OCI-LY7 (cell line): ENCODE measurements at regions not wholly inside any gene's neighbourhood (a gene's known extent, or its start where the extent isn't known, plus 50 kb on each side); places are given as distances from the start of the nearest gene placed in this dataset.

Experiments used
- BruUV-seq: library from RNA; stranded (reverse); fragments of 400-500 nt; replicated peaks from 2 replicates; lab custom pipeline; 2021; lab: Mats Ljungman, UMichigan
- CTCF ChIA-PET: fragments of 300-600 bp; sonication (Branson Sonifier 250); formaldehyde crosslinking; loops from one replicate; lab custom pipeline; 2022; ENCODE audit warnings: antibody characterized with exemption; ENCODE audit not compliant: unreplicated experiment; lab: Charles Lee
- POLR2A ChIA-PET: fragments of 300-600 bp; sonication (Branson Sonifier 250); formaldehyde crosslinking; loops from one replicate; lab custom pipeline; 2022; ENCODE audit warnings: antibody characterized with exemption; lab: Charles Lee
- DNase-seq: peaks from one replicate; pipeline ENCODE4 v3.0.0-alpha.2; 2015; ENCODE audit warnings: low spot score
- H2AFZ ChIP-seq: fragments of 200-600 bp; sonication (generic), shearing (Covaris generic); 2 replicates; pipeline ENCODE4 v1.6.1; 2014; ENCODE audit warnings: mild to moderate bottlenecking, antibody characterized with exemption, low read length, moderate library complexity
- H3K27ac ChIP-seq: fragments of 200-600 bp; sonication (generic); 2 replicates; pipeline ENCODE4 v1.5.1; 2014; ENCODE audit warnings: mixed run types, low read depth, mild to moderate bottlenecking, moderate library complexity, low read length, inconsistent platforms; ENCODE audit not compliant: poor library complexity, severe bottlenecking
- H3K36me3 ChIP-seq: fragments of 200-600 bp; sonication (generic); 2 replicates; pipeline ENCODE4 v1.6.1; 2014; ENCODE audit warnings: mild to moderate bottlenecking, antibody characterized with exemption, low read length, moderate library complexity, mixed read lengths; ENCODE audit not compliant: insufficient read depth
- H3K4me1 ChIP-seq: fragments of 200-600 bp; sonication (generic); 2 replicates; pipeline ENCODE4 v1.5.1; 2014; ENCODE audit warnings: mild to moderate bottlenecking, low read length; ENCODE audit not compliant: insufficient read depth, poor library complexity, severe bottlenecking
- H3K4me2 ChIP-seq: fragments of 200-600 bp; sonication (generic); 2 replicates; pipeline ENCODE4 v1.6.1; 2014; ENCODE audit warnings: mild to moderate bottlenecking, low read length
- H3K4me3 ChIP-seq: fragments of 200-600 bp; sonication (generic); 2 replicates; pipeline ENCODE4 v1.5.1; 2014; ENCODE audit warnings: mild to moderate bottlenecking, low read depth, low read length; ENCODE audit not compliant: poor library complexity, severe bottlenecking
- H3K79me2 ChIP-seq: fragments of 200-600 bp; sonication (generic); 2 replicates; pipeline ENCODE4 v1.6.1; 2016; ENCODE audit warnings: low read depth, mild to moderate bottlenecking, low read length, moderate library complexity, mixed read lengths; ENCODE audit not compliant: insufficient read depth
- H3K9me2 ChIP-seq: fragments of 200-600 bp; sonication (generic); 2 replicates; pipeline ENCODE4 v1.6.1; 2016; ENCODE audit warnings: mild to moderate bottlenecking, low read length, mixed read lengths; ENCODE audit not compliant: insufficient read depth
- H3K9me3 ChIP-seq: fragments of 200-600 bp; sonication (generic); 2 replicates; pipeline ENCODE4 v1.6.1; 2014; ENCODE audit warnings: mild to moderate bottlenecking, mixed run types, low read length, mixed read lengths
- H4K20me1 ChIP-seq: fragments of 200-600 bp; sonication (generic); 2 replicates; pipeline ENCODE4 v1.6.1; 2014; ENCODE audit warnings: mild to moderate bottlenecking, antibody characterized with exemption, low read length, moderate library complexity, mixed read lengths; ENCODE audit not compliant: insufficient read depth
- CTCF ChIP-seq: fragments of 200-600 bp; sonication (generic); conservative IDR thresholded peaks from 2 replicates; pipeline ENCODE4 v1.5.1; 2014; ENCODE audit warnings: mild to moderate bottlenecking, antibody characterized with exemption, low read length, moderate library complexity, mixed read lengths
- EZH2phosphoT487 ChIP-seq: fragments of 200-600 bp; sonication (generic); IDR thresholded peaks from 2 replicates; pipeline ENCODE4 v1.6.1; 2018; ENCODE audit warnings: low read depth, borderline replicate concordance, mild to moderate bottlenecking, mixed run types, antibody characterized with exemption, low read length, moderate library complexity, mixed read lengths
- intact Hi-C: fragments of 100-400 bp; cut with micrococcal nuclease; formaldehyde crosslinking; loops from one replicate; pipeline ENCODE4 v1.10.0; 2022; ENCODE audit not compliant: unreplicated experiment

GRCh38 chr7:106588422-106589197 lies 72.3 kb downstream of the CCDC71L start:
- Histone ChIP-seq H3K4me1 (no peaks in the 10 kb centered on the region), H4K20me1 (no peaks in the 10 kb centered on the region), H3K36me3 (no peaks in the 10 kb centered on the region), H3K9me2 (no peaks in the 10 kb centered on the region), H3K4me3 (no peak overlapping the region), H3K9me3 (no peaks in the 10 kb centered on the region), H3K79me2 (no peaks in the 10 kb centered on the region), H2AFZ (no peak overlapping the region), H3K4me2 (no peak overlapping the region), H3K27ac (no peak overlapping the region)
- no peak for DNase-seq
- no TSS peak for BruUV-seq
- no peak for TF ChIP-seq CTCF
- no peak for TF ChIP-seq EZH2phosphoT487
- intact Hi-C loops, result no loop called here
- ChIA-PET CTCF (interaction anchor here (0.8 kb wide), 1 partner anchor 72 kb away, joined by 3 read pairs; the partner anchor contains the start of gene CCDC71L), POLR2A (interaction anchor here (0.6 to 2.3 kb wide), 2 partner anchors 9 to 333 kb away, joined by 3 to 10 read pairs; no protein-coding TSS in a partner anchor)

- BruUV-seq, result no TSS peak
- ChIA-PET CTCF (no interaction called here), POLR2A (interaction anchor here (2.5 kb wide), 1 partner anchor 12 kb away, joined by 16 read pairs; no protein-coding TSS in a partner anchor)
- Histone ChIP-seq H3K36me3 (no peaks in the 10 kb centered on the region), H4K20me1 (no peaks in the 10 kb centered on the region), H3K4me1 (no peaks in the 10 kb centered on the region), H3K27ac (no peak overlapping the region), H2AFZ (no peak overlapping the region), H3K79me2 (no peaks in the 10 kb centered on the region), H3K9me2 (no peaks in the 10 kb centered on the region), H3K4me3 (no peak overlapping the region), H3K9me3 (no peaks in the 10 kb centered on the region), H3K4me2 (no peak overlapping the region)
- no peak for DNase-seq
- intact Hi-C loops, result no loop called here
- TF ChIP-seq EZH2phosphoT487 (no peak), CTCF (no peak)
Measured at GRCh38 chr7:106584914-106585759, 75.8 kb downstream of the CCDC71L start.
